CD4-positive, alpha-beta memory T cell (primary cell): ENCODE measurements at regions not wholly inside any gene's neighbourhood (a gene's known extent, or its start where the extent isn't known, plus 50 kb on each side); places are given as distances from the start of the nearest gene placed in this dataset.

Source experiments
- CTCF ChIA-PET: fragments of 350-600 bp; sonication (Branson Sonifier 250); formaldehyde crosslinking; loops from one replicate; lab custom pipeline; 2021; ENCODE audit warnings: inconsistent platforms; ENCODE audit not compliant: partially characterized antibody; lab: Charles Lee
- POLR2A ChIA-PET: fragments of 350-600 bp; sonication (Branson Sonifier 250); formaldehyde crosslinking; loops from one replicate; lab custom pipeline; 2021; ENCODE audit not compliant: partially characterized antibody; lab: Charles Lee
- DNase-seq, 5 donors: peaks; one replicate each; pipeline versions ENCODE4 v3.0.0 to v3.0.0-alpha.2; 2020 to 2022; ENCODE audit warnings: mixed read lengths in 1 of 5
- H3K27ac ChIP-seq: one replicate; pipeline ENCODE4 v1.7.0; 2013; ENCODE audit warnings: low read depth, low read length
- H3K27me3 ChIP-seq: 2 replicates; pipeline ENCODE4 v1.7.0; 2013; ENCODE audit warnings: mild to moderate bottlenecking, low read length, moderate library complexity; ENCODE audit not compliant: insufficient read depth
- H3K36me3 ChIP-seq: 2 replicates; pipeline ENCODE4 v1.7.0; 2013; ENCODE audit warnings: mild to moderate bottlenecking, low read length, moderate library complexity; ENCODE audit not compliant: insufficient read depth
- H3K4me1 ChIP-seq: 2 replicates; pipeline ENCODE4 v1.7.0; 2013; ENCODE audit warnings: mild to moderate bottlenecking, low read length, moderate library complexity; ENCODE audit not compliant: insufficient read depth
- H3K4me3 ChIP-seq, 2 donors: one replicate each; pipeline ENCODE4 v1.7.0; 2013; ENCODE audit warnings: low read length in 2 of 2, mild to moderate bottlenecking in 1 of 2
- H3K9me3 ChIP-seq, 2 donors: one replicate each; pipeline ENCODE4 v1.7.0; 2013; ENCODE audit warnings: low read length in 2 of 2, control low read depth in 1 of 2; ENCODE audit not compliant: control insufficient read depth in 1 of 2
- H3K27ac Mint-ChIP-seq, 7 donors: one replicate each; pipeline ENCODE4 v1.8.0; 2020 to 2021; ENCODE audit warnings: mixed read lengths in 7 of 7, mild to moderate bottlenecking in 6 of 7, inconsistent platforms in 3 of 7, moderate library complexity in 3 of 7
- H3K27me3 Mint-ChIP-seq, 2 donors: one replicate each; pipeline ENCODE4 v1.8.0; 2020 to 2021; ENCODE audit warnings: mixed read lengths in 2 of 2
- H3K36me3 Mint-ChIP-seq, 2 donors: one replicate each; pipeline ENCODE4 v1.8.0; 2020 to 2021; ENCODE audit warnings: mixed read lengths in 2 of 2, inconsistent platforms in 1 of 2, mild to moderate bottlenecking in 1 of 2
- H3K4me1 Mint-ChIP-seq, 4 donors: one replicate each; pipeline ENCODE4 v1.8.0; 2020 to 2021; ENCODE audit warnings: mixed read lengths in 4 of 4, mild to moderate bottlenecking in 1 of 4
- H3K4me3 Mint-ChIP-seq, 8 donors: one replicate each; pipeline ENCODE4 v1.8.0; 2020 to 2021; ENCODE audit warnings: mixed read lengths in 8 of 8, mild to moderate bottlenecking in 7 of 8, moderate library complexity in 6 of 8, inconsistent platforms in 3 of 8
- H3K9me3 Mint-ChIP-seq, 8 donors: one replicate each; pipeline ENCODE4 v1.8.0; 2020 to 2021; ENCODE audit warnings: mixed read lengths in 8 of 8, mild to moderate bottlenecking in 5 of 8, inconsistent platforms in 3 of 8, moderate library complexity in 1 of 8
- intact Hi-C: fragments of 100-400 bp; cut with micrococcal nuclease; formaldehyde crosslinking; loops from one replicate; pipeline ENCODE4 v1.15.1; 2023

DNA sequence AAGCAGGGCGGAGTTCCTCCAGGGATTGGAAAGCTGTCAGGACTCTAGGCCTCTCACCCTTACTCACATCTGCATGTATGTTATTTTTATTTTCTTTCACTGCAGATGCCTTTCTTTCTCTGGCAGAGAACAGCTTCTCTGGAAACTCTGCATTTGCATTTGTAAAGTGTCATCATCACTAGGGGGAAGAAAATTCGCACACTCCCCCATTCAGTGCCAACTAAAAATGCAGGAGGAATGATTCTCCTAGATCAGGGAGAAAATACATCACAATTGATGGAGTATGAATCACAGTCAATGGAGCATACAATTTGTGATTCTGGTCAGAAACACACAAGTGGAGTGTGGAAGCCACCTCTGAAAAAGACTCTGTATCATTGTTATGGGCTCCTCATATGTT lies 351.4 kb upstream of the FTMT start:
- no peak overlapping the region for H3K4me3 Mint-ChIP-seq
- no peaks in the 10 kb centered on the region for H3K27me3 Mint-ChIP-seq
- Histone ChIP-seq H3K9me3 (no peaks in the 10 kb centered on the region), H3K27ac (no peak overlapping the region), H3K36me3 (no peaks in the 10 kb centered on the region), H3K4me1 (no peaks in the 10 kb centered on the region), H3K4me3 (no peak overlapping the region), H3K27me3 (no peaks in the 10 kb centered on the region)
- DNase-seq = no peak
- ChIA-PET POLR2A (no interaction called here), CTCF (no interaction called here)
- no peak overlapping the region for H3K27ac Mint-ChIP-seq
- intact Hi-C loops = no loop called here
- H3K4me1 Mint-ChIP-seq = no peaks in the 10 kb centered on the region
- no peaks in the 10 kb centered on the region for H3K36me3 Mint-ChIP-seq
- H3K9me3 Mint-ChIP-seq = peaks cover 0 to 4% (median 0%) of the 10 kb centered on the region in 8 donors

DNA sequence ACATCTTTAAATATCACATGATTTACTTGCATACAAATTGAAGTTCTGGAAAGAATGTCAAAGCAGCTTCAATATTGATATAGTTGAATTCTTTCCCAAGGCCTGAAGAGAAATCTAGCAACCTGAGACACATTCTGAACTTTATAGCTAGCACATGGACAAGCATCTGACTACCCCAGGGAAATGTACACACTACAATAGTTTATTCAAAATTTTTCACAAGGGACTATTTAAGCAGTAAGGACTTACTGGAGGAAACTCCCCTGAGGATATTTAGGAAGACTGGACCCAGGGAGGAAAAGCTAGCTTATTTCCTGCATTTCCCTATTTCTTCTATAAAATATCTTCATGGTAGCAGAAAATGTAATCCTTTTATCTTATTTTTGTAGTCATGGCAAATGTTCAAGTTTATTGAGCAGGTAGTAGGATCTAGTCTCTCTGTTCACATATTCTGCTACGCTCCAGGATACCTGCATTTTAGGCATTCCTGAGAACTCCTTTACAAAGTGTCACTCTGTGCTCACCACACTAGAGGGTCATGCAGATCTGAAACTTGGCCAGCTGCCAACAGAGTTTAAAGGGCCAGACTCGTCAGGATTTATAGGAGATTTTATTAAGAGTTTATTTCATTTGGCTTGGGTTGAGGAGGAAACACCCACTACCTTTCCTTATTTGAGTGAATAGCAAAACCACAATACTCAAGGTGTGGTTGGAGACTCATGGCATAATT lies 348.4 kb upstream of the FTMT start:
- H3K9me3 Mint-ChIP-seq = peaks cover 0 to 5% (median 0%) of the 10 kb centered on the region in 8 donors
- CTCF ChIA-PET = no interaction called here

DNA sequence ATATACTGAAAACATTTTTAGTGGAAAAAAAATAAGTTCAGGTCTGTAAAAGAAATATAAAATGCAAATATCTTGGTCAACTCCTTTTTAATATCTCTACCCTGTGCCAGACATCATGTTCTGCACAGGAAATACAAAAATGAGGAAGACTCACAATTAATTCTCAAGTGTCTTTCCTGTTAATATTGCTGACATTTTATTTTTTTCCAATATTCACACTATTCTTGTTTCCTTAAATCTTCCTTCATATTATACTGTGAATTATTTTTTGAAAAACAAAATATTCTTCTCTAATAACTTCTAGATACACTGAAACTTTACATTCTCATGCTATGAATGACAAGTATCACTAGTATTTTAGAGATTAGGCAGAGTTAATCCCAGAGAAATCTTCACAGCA lies 334.7 kb upstream of the FTMT start:
- H3K4me3 Mint-ChIP-seq = no peak overlapping the region
- H3K27me3 Mint-ChIP-seq = no peaks in the 10 kb centered on the region

More for the DNA sequence above, 348.4 kb upstream of the FTMT start:
- H3K36me3 ChIP-seq = no peaks in the 10 kb centered on the region
- no peaks in the 10 kb centered on the region for H3K27me3 ChIP-seq
- Mint-ChIP-seq H3K4me1 (no peaks in the 10 kb centered on the region), H3K4me3 (no peak overlapping the region), H3K27me3 (no peaks in the 10 kb centered on the region), H3K27ac (no peak overlapping the region), H3K36me3 (no peaks in the 10 kb centered on the region)
- POLR2A ChIA-PET = no interaction called here
- intact Hi-C loops = no loop called here
- DNase-seq = no peak
- H3K9me3 ChIP-seq = no peaks in the 10 kb centered on the region
- H3K4me3 ChIP-seq = no peak overlapping the region
- no peak overlapping the region for H3K27ac ChIP-seq
- no peaks in the 10 kb centered on the region for H3K4me1 ChIP-seq

DNA sequence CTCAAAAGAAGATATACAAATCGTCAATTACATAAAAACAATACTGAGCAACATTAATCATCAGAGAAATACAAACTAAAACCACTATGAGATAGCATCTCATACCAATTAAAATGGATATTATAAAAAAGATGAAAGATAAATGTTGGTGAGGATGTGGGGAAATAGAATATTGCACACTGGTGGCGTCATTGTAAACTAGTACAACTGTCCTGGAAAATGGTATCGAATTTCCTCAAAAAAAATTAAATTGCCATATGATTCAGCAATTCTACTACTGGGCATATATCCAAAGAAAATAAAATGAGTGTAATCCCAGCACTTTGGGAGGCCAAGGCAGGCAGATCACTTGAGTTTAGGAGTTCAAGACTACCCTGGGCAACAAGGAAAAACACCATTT lies 326.0 kb upstream of the FTMT start:
- no peak for DNase-seq
- intact Hi-C loops = no loop called here
- H3K36me3 Mint-ChIP-seq = no peaks in the 10 kb centered on the region
- Histone ChIP-seq H3K36me3 (no peaks in the 10 kb centered on the region), H3K27me3 (no peaks in the 10 kb centered on the region), H3K4me1 (no peaks in the 10 kb centered on the region), H3K9me3 (peaks cover 0 to 3% of the 10 kb centered on the region in 2 donors), H3K27ac (no peak overlapping the region), H3K4me3 (no peak overlapping the region)
- no peak overlapping the region for H3K27ac Mint-ChIP-seq
- H3K4me1 Mint-ChIP-seq = no peaks in the 10 kb centered on the region
- H3K27me3 Mint-ChIP-seq = no peaks in the 10 kb centered on the region
- no peak overlapping the region for H3K4me3 Mint-ChIP-seq
- H3K9me3 Mint-ChIP-seq = peaks cover 0 to 16% (median 4%) of the 10 kb centered on the region in 8 donors
- ChIA-PET POLR2A (no interaction called here), CTCF (no interaction called here)

More for the DNA sequence above, 334.7 kb upstream of the FTMT start:
- ChIA-PET POLR2A (no interaction called here), CTCF (no interaction called here)
- no peaks in the 10 kb centered on the region for H3K4me1 ChIP-seq
- Mint-ChIP-seq H3K36me3 (no peaks in the 10 kb centered on the region), H3K4me1 (no peaks in the 10 kb centered on the region), H3K27ac (no peak overlapping the region), H3K9me3 (peaks cover 0 to 14% (median 4%) of the 10 kb centered on the region in 8 donors)
- H3K4me3 ChIP-seq = no peak overlapping the region
- H3K27ac ChIP-seq = no peak overlapping the region
- H3K36me3 ChIP-seq = no peaks in the 10 kb centered on the region
- H3K9me3 ChIP-seq = no peaks in the 10 kb centered on the region
- H3K27me3 ChIP-seq = no peaks in the 10 kb centered on the region
- no peak for DNase-seq
- intact Hi-C loops = no loop called here

DNA sequence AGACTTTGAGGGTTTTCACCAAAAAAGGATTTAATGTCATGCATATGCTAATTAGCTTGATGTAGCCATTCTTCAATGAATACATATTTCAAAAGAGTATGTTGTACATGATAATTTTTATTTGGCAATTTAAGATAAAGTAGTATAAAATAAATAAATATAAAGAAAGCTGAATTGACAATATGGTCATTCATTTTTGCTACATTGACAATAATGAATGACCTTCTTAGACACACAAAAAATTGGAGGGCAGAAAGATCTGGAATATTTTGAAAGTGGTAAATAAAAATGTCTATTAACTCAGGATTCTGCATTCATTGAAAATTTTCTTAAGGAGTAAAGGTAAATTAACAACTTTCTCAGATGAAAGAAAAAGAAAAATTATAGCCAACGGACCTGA lies 324.8 kb upstream of the FTMT start:
- H3K4me1 Mint-ChIP-seq = no peaks in the 10 kb centered on the region
- intact Hi-C loops = no loop called here
- H3K27ac Mint-ChIP-seq = no peak overlapping the region
- Histone ChIP-seq H3K27me3 (no peaks in the 10 kb centered on the region), H3K4me3 (no peak overlapping the region), H3K36me3 (no peaks in the 10 kb centered on the region), H3K9me3 (peaks cover 0 to 3% of the 10 kb centered on the region in 2 donors), H3K27ac (no peak overlapping the region), H3K4me1 (no peaks in the 10 kb centered on the region)
- ChIA-PET POLR2A (no interaction called here), CTCF (no interaction called here)
- H3K36me3 Mint-ChIP-seq = no peaks in the 10 kb centered on the region
- no peak overlapping the region for H3K4me3 Mint-ChIP-seq
- DNase-seq = no peak
- H3K27me3 Mint-ChIP-seq = no peaks in the 10 kb centered on the region
- peaks cover 0 to 13% (median 3%) of the 10 kb centered on the region in 8 donors for H3K9me3 Mint-ChIP-seq

DNA sequence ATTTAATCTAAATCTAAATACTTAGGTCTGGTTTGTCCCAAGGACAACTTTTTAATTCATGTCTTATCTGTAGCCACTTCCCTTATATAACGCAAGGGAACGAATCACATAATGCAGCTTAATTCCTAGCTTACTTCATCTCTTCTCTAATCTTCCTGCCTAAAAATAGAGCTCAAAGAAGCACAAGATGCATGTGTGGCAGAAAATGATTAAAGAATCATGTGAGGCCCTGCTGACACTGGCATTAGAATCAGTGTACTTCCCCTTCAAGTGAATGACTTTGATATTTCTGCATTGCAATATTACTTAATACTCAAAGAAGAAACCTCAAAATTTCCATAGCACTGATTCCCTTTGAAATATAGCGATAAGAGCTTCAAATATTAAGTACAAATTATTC lies 317.9 kb upstream of the FTMT start:
- CTCF ChIA-PET = no interaction called here
- H3K27ac Mint-ChIP-seq = no peak overlapping the region

DNA sequence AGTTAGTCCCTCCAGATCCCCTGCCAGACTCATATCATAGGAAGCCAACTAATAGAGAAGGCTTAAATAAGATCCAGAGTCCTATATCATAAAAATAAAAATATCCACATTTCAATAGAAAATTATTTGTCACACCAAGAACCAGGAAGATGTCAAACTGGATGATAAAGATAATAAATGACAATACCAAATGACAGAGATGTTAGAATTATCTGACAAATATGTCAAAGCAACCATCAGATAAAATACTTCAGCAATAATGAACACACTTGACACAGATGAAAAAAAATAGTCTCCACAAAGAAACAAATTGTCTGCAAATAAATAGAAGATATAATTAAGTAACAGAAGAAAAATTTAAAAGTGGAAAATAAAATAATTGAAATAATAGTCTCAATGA lies 300.7 kb upstream of the FTMT start:
- Mint-ChIP-seq H3K27ac (no peak overlapping the region), H3K4me3 (no peak overlapping the region)
- H3K9me3 ChIP-seq = no peaks in the 10 kb centered on the region

More for the DNA sequence above, 317.9 kb upstream of the FTMT start:
- POLR2A ChIA-PET = no interaction called here
- Mint-ChIP-seq H3K4me3 (no peak overlapping the region), H3K27me3 (no peaks in the 10 kb centered on the region), H3K36me3 (no peaks in the 10 kb centered on the region), H3K4me1 (no peaks in the 10 kb centered on the region), H3K9me3 (peaks cover 0 to 20% (median 10%) of the 10 kb centered on the region in 8 donors)
- Histone ChIP-seq H3K4me1 (no peaks in the 10 kb centered on the region), H3K4me3 (no peak overlapping the region), H3K27ac (no peak overlapping the region), H3K9me3 (no peaks in the 10 kb centered on the region), H3K36me3 (no peaks in the 10 kb centered on the region), H3K27me3 (no peaks in the 10 kb centered on the region)
- DNase-seq = no peak
- intact Hi-C loops = no loop called here

More for the DNA sequence above, 300.7 kb upstream of the FTMT start:
- no peaks in the 10 kb centered on the region for H3K36me3 ChIP-seq
- Mint-ChIP-seq H3K27me3 (no peaks in the 10 kb centered on the region), H3K36me3 (no peaks in the 10 kb centered on the region), H3K4me1 (no peaks in the 10 kb centered on the region), H3K9me3 (peaks cover 0 to 5% (median 2%) of the 10 kb centered on the region in 8 donors)
- no peak for DNase-seq
- POLR2A ChIA-PET = no interaction called here
- no peak overlapping the region for H3K4me3 ChIP-seq
- H3K27me3 ChIP-seq = no peaks in the 10 kb centered on the region
- intact Hi-C loops = no loop called here
- no peak overlapping the region for H3K27ac ChIP-seq
- no peaks in the 10 kb centered on the region for H3K4me1 ChIP-seq
- CTCF ChIA-PET = no interaction called here
